HFF-Myc (cell line): ENCODE measurements at regions not wholly inside any gene's neighbourhood (a gene's known extent, or its start where the extent isn't known, plus 50 kb on each side); places are given as distances from the start of the nearest gene placed in this dataset.
"Not testable (repeated sequence)": the region's sequence is repeated elsewhere in the genome, so short reads cannot be mapped to it uniquely, and the experiment has no call there.

ENCODE experiments used
- DNase-seq: peaks from one replicate; pipeline ENCODE4 v3.0.0-alpha.2; 2011; ENCODE audit warnings: low read depth; ENCODE audit errors: extremely low read depth
- H3K4me3 ChIP-seq: replicated peaks from 2 replicates; pipeline ENCODE4 v1.5.1; 2011; ENCODE audit warnings: low read depth, mild to moderate bottlenecking, control low read depth, low read length
- CTCF ChIP-seq: IDR thresholded peaks from 2 replicates; pipeline ENCODE4 v1.5.1; 2012; ENCODE audit warnings: mild to moderate bottlenecking, low read depth, low read length, control low read depth; ENCODE audit errors: missing control alignments

DNA sequence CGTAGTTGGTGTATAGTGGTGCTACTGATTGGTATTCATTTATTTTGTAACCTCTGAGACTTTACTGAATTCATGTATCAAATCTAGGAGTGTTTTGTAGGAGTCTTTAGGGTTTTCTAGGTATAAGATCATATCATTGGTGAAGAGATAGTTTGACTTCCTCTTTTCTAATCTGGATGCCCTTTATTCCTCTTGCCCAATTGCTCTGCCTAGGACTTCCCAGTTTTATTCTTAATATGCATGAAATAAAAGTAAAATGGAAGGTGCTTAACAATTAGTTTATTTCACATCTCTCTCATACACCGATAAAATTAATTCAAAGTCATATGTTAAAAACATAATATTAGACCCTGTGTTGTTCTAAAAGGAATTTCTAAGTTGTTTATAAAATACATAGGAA is 95.2 kb downstream of the CCDC74A start:
- H3K4me3 ChIP-seq, DNase-seq: not testable (repeated sequence)

DNA sequence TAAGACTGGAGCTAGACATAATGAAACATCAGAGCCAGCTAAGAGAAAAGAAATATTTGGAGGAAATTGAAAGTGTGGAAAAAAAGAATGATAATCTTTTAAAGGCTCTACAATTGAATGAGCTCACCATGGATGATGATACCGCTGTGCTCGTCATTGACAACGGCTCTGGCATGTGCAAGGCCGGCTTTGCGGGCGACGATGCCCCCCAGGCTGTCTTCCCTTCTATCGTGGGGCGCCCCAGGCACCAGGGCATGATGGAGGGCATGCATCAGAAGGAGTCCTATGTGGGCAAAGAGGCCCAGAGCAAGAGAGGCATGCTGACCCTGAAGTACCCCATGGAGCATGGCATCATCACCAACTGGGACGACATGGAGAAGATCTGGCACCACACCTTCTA is 98.3 kb downstream of the CCDC74A start:
- H3K4me3 ChIP-seq, DNase-seq: not testable (repeated sequence)

DNA sequence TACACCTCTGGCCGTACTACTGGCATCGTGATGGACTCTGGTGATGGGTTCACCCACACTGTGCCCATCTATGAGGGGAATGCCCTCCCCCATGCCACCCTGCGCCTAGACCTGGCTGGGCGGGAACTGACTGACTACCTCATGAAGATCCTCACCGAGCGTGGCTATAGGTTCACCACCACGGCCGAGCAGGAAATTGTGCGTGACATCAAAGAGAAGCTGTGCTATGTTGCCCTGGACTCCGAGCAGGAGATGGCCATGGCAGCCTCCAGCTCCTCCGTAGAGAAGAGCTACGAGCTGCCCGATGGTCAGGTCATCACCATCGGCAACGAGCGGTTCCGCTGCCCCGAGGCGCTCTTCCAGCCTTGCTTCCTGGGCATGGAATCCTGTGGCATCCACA is 98.9 kb downstream of the CCDC74A start:
- H3K4me3 ChIP-seq, DNase-seq: not testable (repeated sequence)

- not testable (repeated sequence) for H3K4me3 ChIP-seq, DNase-seq
Measured at GRCh38 chr2:131627777-131628176, 100.1 kb downstream of the CCDC74A start.

- H3K4me3 ChIP-seq, DNase-seq: not testable (repeated sequence)
Measured at GRCh38 chr2:131631648-131632047, 104.0 kb downstream of the CCDC74A start.

DNA sequence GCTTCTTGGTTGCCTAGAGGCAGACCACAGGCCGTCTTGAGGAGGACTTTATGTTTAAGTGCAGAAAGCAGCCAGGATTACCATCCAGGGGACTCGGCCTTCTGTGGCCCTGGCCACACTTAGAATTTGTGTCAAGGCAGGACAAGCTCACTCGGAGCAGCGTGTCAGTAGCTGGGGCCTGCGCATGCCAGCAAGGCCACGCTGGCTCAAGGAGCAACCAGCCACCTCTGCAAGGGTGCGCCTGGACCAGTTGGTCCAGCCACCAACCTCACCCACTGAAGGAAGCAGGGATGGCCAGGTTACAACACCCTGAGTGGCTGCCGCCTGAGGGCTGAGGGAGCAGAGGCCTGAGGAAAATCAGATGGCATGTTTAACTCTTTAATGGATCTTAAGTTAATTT is 105.7 kb downstream of the CCDC74A start:
- not testable (repeated sequence) for DNase-seq, H3K4me3 ChIP-seq

- H3K4me3 ChIP-seq, DNase-seq: not testable (repeated sequence)
Measured at GRCh38 chr2:131633827-131634695, 106.4 kb downstream of the CCDC74A start.

- DNase-seq: no peak
- H3K4me3 ChIP-seq: no peak overlapping the region
- TF ChIP-seq CTCF: no peak
Measured at GRCh38 chr2:131635611-131636010, 107.9 kb downstream of the CCDC74A start.

GRCh38 chr2:131636704-131637308 is 109.1 kb downstream of the CCDC74A start:
- not testable (repeated sequence) for DNase-seq, H3K4me3 ChIP-seq

DNA sequence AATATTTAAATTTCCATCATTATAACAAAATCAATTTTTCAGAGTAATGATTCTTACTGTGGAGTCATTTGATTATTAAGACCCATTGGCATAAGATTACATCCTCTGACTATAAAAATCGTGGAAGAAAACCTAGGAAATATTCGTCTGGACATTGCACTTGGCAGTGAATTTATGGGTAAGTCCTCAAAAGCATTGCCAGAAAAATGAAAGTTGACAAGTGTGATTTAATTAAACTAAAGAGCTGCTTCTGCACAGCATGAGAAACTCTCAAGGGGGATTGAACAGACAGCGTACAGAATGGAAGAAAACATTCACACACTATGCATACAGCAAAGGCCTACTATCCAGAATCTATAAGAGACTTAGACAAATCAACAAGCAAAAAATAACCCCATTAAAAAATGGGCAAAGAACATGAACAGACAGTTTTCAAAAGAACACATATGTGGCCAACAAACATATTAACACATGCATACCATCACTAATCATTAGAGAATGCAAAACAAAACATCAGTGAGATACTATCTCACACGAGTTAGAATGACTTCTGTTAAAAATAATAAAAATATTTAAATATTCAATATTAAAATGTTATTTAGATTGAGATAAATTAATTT is 111.4 kb downstream of the CCDC74A start:
- DNase-seq, H3K4me3 ChIP-seq: not testable (repeated sequence)

DNA sequence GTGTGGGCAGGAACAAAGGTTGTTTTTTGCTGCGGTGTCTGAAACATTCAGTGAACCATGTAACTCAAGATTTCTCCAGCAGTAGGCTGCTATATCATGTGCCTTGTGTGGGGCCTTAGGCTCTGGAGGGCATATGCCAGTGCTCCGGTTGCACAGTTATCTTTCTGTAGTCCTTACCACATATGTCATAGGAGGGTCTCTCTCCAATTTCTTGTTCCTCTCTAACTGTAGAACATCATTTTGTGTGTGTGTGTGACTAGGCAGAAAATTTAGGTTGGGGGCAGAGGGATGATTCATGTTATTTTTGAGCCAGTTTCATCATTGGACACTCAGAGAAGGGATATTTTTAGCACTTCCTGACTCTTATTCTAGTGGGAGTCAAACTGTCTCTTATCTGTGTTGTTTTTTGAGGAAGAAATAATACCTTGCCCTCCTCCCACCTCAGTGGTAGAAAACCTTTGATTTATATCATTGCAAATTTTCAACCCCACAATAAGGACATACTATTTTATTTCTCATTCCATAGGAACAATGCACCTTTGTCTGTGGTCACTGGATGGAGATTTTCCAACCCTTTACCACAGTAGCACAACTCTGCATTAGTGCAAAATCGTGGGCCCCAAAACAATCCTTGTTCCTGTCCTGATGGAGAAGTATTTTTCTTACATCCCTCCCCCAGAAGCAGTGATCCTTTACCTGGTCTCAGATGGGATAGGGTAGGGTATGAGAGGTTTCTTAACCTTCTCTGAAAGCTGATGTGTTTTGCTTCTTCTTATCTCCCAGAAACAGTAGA is 113.9 kb downstream of the CCDC74A start:
- no peak overlapping the region for H3K4me3 ChIP-seq
- no peak for DNase-seq
- no peak for TF ChIP-seq CTCF

GRCh38 chr2:131643180-131643579 is 115.5 kb downstream of the CCDC74A start:
- not testable (repeated sequence) for H3K4me3 ChIP-seq, DNase-seq
